ENCODE measurements at regions not wholly inside any gene's neighbourhood (a gene's known extent, or its start where the extent isn't known, plus 50 kb on each side); places are given as distances from the start of the nearest gene placed in this dataset.
"Not testable (repeated sequence)": the region's sequence is repeated elsewhere in the genome, so short reads cannot be mapped to it uniquely, and the experiment has no call there.

- DNase-seq: no peak
Observed at GRCh38 chr21:23101111-23101510, 2102.9 kb downstream of the NCAM2 start.

- no peak for DNase-seq
Observed at GRCh38 chr21:23108533-23108932, 2110.3 kb downstream of the NCAM2 start.

GRCh38 chr21:23111070-23111600 lies 2112.9 kb downstream of the NCAM2 start:
- no peak for DNase-seq

GRCh38 chr21:23119491-23119890 lies 2121.3 kb downstream of the NCAM2 start:
- no peak for DNase-seq

- no peak for DNase-seq
Observed at GRCh38 chr21:23127973-23128372, 2129.8 kb downstream of the NCAM2 start.

GRCh38 chr21:23130308-23130707 lies 2132.1 kb downstream of the NCAM2 start:
- no peak for DNase-seq

- no peak for DNase-seq
Observed at GRCh38 chr21:23131177-23131576, 2133.0 kb downstream of the NCAM2 start.

- no peak for DNase-seq
Observed at GRCh38 chr21:23138797-23139196, 2140.6 kb downstream of the NCAM2 start.

- no peak for DNase-seq
Observed at GRCh38 chr21:23152130-23152529, 2153.9 kb downstream of the NCAM2 start.

- not testable (repeated sequence) for DNase-seq
Observed at GRCh38 chr21:23153842-23154241, 2155.6 kb downstream of the NCAM2 start.

- DNase-seq: no peak
Observed at GRCh38 chr21:23155281-23155680, 2157.1 kb downstream of the NCAM2 start.

- no peak for DNase-seq
Observed at GRCh38 chr21:23160914-23161313, 2162.7 kb downstream of the NCAM2 start.

GRCh38 chr21:23162198-23162946 lies 2164.2 kb downstream of the NCAM2 start:
- DNase-seq: no peak

Measured in fibroblast of skin of scalp (primary cell).